Stimulated activated CD4-positive, alpha-beta T cell treated with anti-CD3 and anti-CD28 coated beads, TNF-alpha, amount 100 ng/mL, for 4 hours (primary cell): ENCODE measurements at regions not wholly inside any gene's neighbourhood (a gene's known extent, or its start where the extent isn't known, plus 50 kb on each side); places are given as distances from the start of the nearest gene placed in this dataset.

Experiments used
- DNase-seq, 3 experiments: peaks; one replicate each; pipeline ENCODE4 v3.0.0-alpha.2; 2020; ENCODE audit warnings: low read depth in 3 of 3

GRCh38 chr18:42137693-42138375 lies 182.8 kb downstream of the PIK3C3 start:
- no peak for DNase-seq

GRCh38 chr18:42141439-42141838 lies 186.4 kb downstream of the PIK3C3 start:
- no peak for DNase-seq

GRCh38 chr18:42155024-42155423 lies 200.0 kb downstream of the PIK3C3 start:
- no peak for DNase-seq

GRCh38 chr18:42156281-42156680 lies 201.2 kb downstream of the PIK3C3 start:
- no peak for DNase-seq

- no peak for DNase-seq
Measured at GRCh38 chr18:42157420-42157819, 202.4 kb downstream of the PIK3C3 start.

- DNase-seq, result no peak
Measured at GRCh38 chr18:42157878-42158277, 202.8 kb downstream of the PIK3C3 start.

- DNase-seq, result no peak
Measured at GRCh38 chr18:42159146-42159545, 204.1 kb downstream of the PIK3C3 start.

GRCh38 chr18:42163321-42163720 lies 208.3 kb downstream of the PIK3C3 start:
- no peak for DNase-seq

GRCh38 chr18:42164556-42164955 lies 209.5 kb downstream of the PIK3C3 start:
- DNase-seq, result no peak

- DNase-seq, result no peak
Measured at GRCh38 chr18:42165922-42166513, 211.0 kb downstream of the PIK3C3 start.

- no peak for DNase-seq
Measured at GRCh38 chr18:42168487-42168886, 213.5 kb downstream of the PIK3C3 start.

GRCh38 chr18:42168907-42169306 lies 213.9 kb downstream of the PIK3C3 start:
- DNase-seq, result no peak

GRCh38 chr18:42174909-42175308 lies 219.9 kb downstream of the PIK3C3 start:
- no peak for DNase-seq

GRCh38 chr18:42176599-42176998 lies 221.6 kb downstream of the PIK3C3 start:
- DNase-seq, result no peak

- DNase-seq, result no peak
Measured at GRCh38 chr18:42177390-42177789, 222.4 kb downstream of the PIK3C3 start.

GRCh38 chr18:42178376-42179080 lies 223.5 kb downstream of the PIK3C3 start:
- no peak for DNase-seq

- no peak for DNase-seq
Measured at GRCh38 chr18:42179542-42180121, 224.6 kb downstream of the PIK3C3 start.

GRCh38 chr18:42181474-42181873 lies 226.4 kb downstream of the PIK3C3 start:
- DNase-seq, result no peak

GRCh38 chr18:42182728-42183700 lies 228.0 kb downstream of the PIK3C3 start:
- DNase-seq, result no peak

- DNase-seq, result no peak
Measured at GRCh38 chr18:42183746-42184145, 228.7 kb downstream of the PIK3C3 start.

- no peak for DNase-seq
Measured at GRCh38 chr18:42184685-42185477, 229.8 kb downstream of the PIK3C3 start.
